AG08395 (cell line): ENCODE measurements at regions not wholly inside any gene's neighbourhood (a gene's known extent, or its start where the extent isn't known, plus 50 kb on each side); places are given as distances from the start of the nearest gene placed in this dataset.

Experiments used
- DNase-seq: peaks from one replicate; pipeline ENCODE4 v3.0.0; 2012; ENCODE audit warnings: mixed read lengths, low spot score

GRCh38 chr2:181188605-181189004, 208.2 kb downstream of the UBE2E3 start:
- DNase-seq = no peak

- no peak for DNase-seq
Measured at GRCh38 chr2:181189951-181190350, 209.5 kb downstream of the UBE2E3 start.

DNA sequence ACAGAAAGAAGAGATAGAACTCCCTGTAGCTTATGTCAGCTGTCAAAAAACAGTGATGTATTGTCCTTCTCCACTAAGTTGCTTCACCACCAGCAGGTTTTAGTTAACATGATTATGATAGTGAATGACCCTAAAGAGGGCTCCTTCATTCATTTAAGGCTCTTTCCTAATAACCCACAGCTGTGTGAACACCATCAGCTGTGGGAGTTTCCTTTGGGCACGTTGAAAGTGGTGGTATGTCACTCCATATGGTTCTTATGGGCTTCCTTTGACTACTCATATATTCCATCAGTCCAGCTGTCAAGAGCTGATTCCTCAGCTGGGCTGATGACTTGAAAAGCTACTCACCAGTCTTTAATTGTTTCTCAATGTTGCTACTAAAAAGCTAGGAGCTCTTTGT, 210.3 kb downstream of the UBE2E3 start:
- peak; percentile 9 for DNase-seq

DNA sequence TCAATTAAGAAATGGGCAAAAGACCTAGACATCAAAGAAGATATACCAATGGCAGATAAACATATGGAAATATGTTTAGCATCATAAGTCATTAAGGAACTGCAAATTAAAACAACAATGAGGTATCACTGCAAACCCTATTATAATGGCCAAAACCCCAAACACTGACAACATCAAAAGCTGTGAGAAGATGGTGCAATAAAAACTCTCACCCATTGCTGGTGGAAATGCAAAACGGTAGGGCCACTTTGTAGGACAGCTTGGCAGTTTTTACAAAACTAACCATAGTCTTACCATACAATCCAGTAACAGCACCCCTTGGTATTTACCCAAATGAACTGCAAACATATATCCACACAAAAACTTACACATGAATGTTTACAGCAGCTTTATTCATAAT, 213.1 kb downstream of the UBE2E3 start:
- no peak for DNase-seq

GRCh38 chr2:181196401-181196800, 216.0 kb downstream of the UBE2E3 start:
- no peak for DNase-seq

DNA sequence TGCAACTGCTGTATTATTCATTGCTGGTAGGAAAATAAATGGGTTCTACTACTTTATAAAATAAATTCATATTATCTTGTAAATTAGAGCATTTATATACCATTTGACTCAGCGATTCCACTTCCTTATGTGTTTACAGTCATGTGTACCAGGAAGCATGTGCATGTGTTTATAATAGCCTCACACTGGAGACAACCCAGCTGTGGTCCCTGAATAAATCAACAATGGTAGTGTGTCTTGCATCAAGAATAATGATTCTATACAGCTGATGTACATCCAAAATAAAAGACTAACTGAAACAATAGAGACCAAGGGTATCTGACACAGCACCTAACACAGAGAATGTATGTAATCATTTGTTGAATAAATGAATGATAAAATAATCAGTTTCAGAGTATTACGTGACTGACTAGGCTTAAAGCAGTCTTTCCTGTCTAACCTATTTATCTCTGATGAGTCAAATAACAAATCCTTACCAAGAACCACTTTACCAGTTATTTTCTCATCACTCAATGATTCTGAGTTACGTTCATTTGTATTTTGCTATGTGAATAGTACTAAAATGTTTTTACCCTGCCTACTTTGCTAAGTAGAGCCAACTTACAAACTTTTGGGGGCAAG, 216.8 kb downstream of the UBE2E3 start:
- DNase-seq = no peak

DNA sequence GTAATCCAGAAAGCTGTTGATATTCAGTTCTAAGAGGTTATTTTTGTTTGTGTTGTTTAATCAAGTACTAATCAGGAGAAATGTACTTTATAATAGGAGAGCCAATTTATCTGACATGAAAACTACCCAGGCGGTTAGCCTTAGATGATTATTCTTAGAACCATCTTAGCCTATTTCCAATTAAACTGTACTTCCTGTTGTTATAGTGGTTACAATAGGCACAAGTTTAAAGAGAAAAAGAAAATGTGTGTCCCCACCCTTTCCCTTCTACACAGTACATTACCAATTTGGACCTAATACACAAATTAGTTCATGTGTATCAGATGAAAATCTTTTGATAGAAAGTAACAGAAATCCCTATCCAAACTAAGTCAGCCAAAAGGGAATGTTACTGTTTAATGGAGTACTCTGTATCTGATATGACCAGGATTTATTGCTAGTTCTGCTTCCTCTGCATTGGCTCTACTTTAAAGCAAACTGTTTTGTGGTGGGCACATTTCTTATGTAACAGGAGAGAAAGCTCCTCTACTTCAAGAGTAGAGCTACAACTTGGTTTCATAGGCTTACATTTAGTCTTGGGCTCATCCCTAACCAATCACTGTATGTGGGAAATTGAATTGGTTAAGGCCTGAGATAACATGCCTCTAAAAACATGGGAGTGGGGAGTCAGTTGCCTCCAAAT, 217.9 kb downstream of the UBE2E3 start:
- no peak for DNase-seq

- peak; percentile 75 for DNase-seq
Measured at GRCh38 chr2:181203412-181203811, 223.0 kb downstream of the UBE2E3 start.

DNA sequence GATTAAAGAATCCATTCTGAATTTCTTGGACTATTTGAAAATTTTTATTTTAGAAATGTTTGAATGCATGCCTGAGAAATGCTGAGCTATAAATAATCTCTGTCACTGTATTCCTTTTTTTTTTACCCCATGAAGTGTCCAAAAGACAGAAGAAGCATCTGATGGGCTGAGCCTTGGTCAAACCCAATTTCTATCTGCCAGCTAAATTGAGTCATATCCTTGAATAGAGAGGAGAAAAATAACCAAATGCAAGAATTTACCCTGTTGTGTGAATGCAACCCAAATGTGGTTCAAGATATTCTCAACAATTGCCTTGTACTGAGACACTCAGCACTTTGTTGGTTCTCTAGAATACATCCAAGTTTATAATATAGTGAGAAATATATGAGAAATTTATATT, 223.5 kb downstream of the UBE2E3 start:
- peak; percentile 49 for DNase-seq

DNA sequence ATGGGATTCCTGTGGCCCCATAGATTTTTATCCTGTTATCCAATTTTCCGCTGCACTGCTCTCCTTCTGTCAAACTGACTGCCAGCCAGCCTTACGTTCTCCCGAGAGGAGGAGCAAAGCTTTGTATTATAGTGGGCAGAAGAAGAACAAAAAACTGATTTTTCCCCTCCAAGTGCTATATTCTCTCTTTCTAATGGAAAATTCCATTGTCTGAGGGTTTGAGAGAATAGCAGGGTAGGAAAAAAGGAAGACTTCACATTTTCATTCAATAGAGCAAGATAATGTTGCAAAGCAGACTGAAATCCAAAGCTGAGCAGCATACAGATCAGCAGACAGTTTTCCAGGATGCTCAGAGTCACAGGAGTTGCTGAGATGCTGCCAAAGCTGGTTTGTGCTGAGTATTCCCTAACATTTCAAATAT, 238.0 kb downstream of the UBE2E3 start:
- no peak for DNase-seq

GRCh38 chr2:181223234-181223633, 234.0 kb upstream of the ITGA4 start:
- no peak for DNase-seq

GRCh38 chr2:181224866-181225265, 232.3 kb upstream of the ITGA4 start:
- no peak for DNase-seq

DNA sequence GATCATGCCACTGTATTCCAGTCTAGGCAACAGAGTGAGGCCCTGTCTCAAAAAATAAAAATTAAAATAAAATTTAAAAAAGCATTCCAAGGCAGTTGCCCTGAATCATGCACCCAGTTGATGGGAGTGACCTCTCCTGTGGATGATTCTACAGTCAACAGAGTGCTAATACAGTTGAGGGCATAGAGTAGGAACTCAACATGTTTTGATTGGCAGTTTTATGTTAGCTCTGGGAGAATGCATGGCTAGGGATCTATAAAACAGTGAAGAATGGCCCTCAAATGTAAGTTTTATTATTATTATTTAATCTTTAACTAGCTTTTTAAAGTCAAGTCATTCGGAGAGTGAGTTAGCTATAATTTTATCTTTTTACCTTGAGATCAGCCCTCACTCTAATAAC, 228.5 kb upstream of the ITGA4 start:
- no peak for DNase-seq

- DNase-seq = no peak
Measured at GRCh38 chr2:181231151-181231550, 226.0 kb upstream of the ITGA4 start.

DNA sequence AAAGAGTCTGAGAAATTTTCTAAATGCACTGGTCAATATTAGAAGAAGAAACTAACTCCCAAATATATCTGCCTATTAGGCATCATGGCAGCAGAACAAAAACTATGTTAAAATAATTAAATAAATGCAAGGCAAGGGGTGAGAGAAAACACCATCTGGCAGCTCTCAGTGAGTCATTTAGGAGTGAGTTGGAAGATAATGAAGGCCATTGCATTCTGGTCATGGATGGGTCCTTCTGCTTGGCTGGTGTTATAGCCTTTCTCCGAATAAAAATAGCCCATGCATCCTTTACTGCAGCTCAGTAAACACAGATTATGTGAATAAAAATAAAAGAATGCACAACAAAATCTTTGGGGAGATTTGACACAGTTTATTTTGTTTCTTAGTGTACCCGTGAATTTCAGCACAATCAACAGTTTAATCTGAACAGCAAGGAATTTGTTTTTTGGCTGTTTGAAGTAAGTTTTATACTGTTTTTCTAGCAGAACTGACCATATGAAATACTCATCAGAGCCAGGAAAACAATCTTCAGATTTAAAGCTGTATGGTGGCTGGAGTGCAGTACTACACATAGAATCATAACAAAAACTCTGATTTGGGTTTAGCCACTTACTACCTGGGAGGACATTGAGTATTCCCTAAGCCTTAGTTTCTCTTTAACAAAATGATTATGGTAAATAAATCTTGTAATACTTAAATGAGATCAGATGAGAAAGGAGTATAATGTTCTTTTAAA, 225.1 kb upstream of the ITGA4 start:
- DNase-seq = peak; percentile 44

- DNase-seq = no peak
Measured at GRCh38 chr2:181234487-181234891, 222.7 kb upstream of the ITGA4 start.

- no peak for DNase-seq
Measured at GRCh38 chr2:181235011-181235410, 222.2 kb upstream of the ITGA4 start.

GRCh38 chr2:181235683-181236459, 221.3 kb upstream of the ITGA4 start:
- DNase-seq = no peak

DNA sequence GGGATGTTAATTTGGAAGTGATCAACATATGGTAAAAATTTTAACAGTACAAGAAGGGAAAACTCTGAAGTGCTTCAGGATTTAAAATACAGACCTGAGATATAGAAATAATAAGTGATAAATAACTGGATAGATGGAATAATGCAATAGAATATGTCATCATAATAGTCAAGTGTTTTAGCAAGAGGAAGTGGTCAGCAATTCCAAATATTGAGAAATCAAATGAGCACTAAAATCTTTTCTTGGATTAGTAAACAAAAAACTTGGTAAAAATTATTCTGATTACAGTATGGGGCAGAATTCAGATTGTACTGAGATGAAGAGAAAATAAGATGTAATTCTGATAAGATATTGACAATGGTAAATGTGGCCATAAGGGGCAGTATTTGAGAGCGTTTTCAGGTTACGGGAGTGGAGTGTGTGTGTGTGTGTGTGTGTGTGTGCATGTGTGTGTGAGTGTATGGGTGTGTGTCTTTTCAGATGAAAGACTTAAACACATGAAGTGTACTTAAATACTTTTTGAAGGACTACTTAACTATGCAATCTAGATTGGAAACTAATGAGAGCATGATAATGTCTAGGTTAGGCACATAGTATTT, 217.9 kb upstream of the ITGA4 start:
- DNase-seq = no peak

- no peak for DNase-seq
Measured at GRCh38 chr2:181240844-181241243, 216.3 kb upstream of the ITGA4 start.

DNA sequence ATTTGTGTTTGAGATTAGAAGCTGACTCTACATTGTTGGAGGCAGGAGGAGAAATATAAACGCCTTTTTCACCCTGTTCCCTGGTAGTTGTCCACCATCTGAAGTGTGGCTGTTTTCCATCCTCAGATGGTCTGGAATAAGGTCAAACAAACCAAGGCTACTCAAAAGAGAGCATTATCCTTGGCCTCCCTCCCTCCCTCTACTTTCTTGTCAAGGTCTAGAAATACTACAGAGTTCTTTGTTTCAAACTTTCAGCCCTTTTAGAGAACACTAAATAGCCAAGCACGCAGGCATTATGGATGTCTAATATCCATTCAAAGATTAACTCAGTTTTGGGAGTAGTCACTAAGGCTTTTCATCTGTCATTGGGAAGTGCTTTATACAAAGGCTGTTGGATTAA, 215.8 kb upstream of the ITGA4 start:
- no peak for DNase-seq

DNA sequence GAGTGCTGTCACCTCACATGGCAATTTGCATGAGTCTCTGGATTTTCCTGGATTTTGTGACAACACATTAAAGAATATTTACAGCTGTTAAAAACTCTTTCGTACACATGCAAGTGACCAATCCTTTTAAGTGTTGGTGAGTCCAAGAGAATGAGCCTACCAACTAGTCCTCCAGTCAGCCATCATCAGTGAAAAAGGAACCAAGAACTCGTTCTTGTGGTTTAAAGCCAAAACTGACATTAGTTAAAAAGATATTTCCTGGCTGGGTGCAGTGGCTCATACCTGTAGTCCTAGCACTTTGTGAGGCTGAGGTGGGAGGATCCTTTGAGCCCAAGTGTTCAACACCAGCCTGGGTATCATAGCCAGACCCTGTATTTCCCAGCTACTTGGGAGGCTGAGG, 215.4 kb upstream of the ITGA4 start:
- no peak for DNase-seq
